ENCODE measurements at regions not wholly inside any gene's neighbourhood (a gene's known extent, or its start where the extent isn't known, plus 50 kb on each side); places are given as distances from the start of the nearest gene placed in this dataset.
A peak's percentile ranks its signal among the peaks of the same experiment; 100 is the strongest.

DNA sequence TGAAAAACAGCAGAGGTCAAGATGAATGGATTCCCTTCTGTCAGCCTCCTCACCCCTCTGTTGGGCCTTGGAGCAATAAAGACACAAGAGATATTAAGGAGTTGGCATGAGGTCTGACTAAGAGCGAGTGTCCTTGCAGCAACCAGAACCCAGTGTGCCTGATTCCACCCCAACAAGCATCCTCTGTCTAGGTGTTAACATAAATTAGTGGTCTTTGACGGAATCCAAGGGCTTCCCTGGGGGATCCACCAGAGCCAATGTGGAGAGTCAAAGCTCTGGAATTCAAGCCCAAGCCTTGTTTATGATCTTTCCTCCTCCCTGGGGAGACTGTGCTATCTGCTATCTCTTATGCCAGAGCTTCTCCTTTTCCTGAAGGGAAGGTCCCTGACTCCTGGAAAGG lies 128.1 kb upstream of the SMIM23 start:
- no peak for DNase-seq

DNA sequence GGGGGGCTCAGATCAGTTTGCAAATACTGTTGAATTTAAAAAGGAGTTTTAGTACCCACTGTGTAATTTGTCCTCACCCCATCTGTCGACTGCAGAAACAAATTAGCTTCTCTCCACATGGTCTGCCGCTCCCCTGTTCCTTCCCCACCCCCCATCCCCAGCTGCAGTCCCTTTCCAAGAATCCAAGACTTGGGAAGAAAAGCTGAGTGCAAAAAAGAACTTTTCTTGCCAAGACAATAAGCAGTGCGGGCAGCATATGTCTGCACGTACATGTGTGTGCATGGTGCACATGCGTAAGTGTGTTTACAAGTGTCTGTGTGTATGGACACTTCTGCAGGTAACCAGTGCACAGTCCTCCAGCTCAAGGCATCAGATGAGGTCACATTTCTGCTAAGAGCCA lies 125.7 kb upstream of the SMIM23 start:
- DNase-seq: no peak

GRCh38 chr5:171660434-171660833 lies 125.2 kb upstream of the SMIM23 start:
- peak in 1 of 2 donors; percentile 42 for DNase-seq

DNA sequence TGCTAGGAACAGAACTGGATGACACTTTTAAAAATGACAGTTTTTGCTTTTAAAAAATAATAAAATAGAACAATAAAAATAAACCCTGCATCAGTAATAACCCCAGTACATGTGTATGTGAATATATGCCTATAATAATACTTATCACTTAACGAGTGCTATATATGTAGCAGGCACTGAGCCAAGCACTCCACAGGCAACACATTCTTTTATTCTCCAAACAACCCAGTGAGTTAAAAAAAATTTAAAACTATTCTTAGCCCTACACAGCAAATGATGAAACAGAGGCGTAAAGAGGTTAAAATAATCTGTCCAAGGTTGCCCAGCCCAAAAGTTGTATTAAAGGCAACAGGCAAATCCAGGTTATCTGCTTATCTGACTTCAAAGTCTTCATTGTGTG lies 124.5 kb upstream of the SMIM23 start:
- no peak for DNase-seq

DNA sequence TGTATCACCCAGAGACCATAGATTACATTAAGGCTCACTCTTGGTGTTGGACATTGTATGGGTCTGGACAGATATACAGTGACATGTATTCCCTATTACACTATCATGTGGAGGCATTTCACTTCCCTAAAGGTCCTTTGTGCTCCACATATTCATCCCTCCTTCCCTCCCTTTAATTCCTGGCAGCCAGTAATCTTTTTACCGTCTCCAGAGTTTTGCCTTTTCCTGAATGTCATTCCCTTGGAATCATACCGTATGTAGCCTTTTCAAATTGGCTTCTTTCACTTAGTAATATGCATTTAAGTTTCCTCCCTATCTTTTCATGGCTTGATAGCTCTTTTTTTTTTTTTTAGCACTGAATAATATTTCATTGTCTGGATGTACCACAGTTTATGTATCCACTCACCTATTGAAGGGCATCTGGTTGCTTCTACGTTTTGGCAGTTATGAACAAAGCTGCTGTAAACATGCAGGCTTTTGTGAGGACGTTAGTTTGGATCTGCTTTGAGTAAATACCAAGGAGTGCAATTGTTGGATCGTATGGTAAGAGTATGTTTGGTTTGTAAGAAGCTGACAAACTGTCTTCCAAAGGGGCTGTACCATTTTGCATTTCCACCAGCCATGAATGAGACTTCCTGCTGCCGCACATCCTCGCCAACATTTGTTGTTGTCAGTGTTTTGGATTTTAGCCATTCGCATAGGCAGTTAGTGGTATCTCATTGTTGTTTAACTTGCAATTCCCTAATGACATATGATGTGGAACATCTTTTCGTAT lies 122.1 kb upstream of the SMIM23 start:
- DNase-seq: no peak

GRCh38 chr5:171664489-171664888 lies 121.1 kb upstream of the SMIM23 start:
- no peak for DNase-seq

DNA sequence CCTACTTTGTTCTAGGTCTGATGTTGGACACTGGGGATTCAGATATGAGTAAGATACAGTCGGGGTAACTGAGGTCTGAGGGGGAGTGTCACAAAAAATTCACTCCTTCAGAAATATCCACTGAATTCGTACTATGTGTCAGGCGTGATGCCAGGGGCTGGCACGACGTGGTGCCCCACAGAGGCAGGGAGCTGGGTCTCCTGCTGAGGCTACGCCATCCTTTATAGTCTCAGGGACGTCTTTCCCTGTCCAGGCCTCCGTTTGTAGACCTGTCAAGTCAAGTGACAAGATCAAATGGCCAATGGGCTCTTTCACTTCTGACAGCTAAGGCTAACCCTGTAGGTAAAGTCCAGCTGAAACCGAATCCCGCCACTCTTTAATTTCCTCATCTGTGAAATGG lies 118.8 kb upstream of the SMIM23 start:
- no peak for DNase-seq

DNA sequence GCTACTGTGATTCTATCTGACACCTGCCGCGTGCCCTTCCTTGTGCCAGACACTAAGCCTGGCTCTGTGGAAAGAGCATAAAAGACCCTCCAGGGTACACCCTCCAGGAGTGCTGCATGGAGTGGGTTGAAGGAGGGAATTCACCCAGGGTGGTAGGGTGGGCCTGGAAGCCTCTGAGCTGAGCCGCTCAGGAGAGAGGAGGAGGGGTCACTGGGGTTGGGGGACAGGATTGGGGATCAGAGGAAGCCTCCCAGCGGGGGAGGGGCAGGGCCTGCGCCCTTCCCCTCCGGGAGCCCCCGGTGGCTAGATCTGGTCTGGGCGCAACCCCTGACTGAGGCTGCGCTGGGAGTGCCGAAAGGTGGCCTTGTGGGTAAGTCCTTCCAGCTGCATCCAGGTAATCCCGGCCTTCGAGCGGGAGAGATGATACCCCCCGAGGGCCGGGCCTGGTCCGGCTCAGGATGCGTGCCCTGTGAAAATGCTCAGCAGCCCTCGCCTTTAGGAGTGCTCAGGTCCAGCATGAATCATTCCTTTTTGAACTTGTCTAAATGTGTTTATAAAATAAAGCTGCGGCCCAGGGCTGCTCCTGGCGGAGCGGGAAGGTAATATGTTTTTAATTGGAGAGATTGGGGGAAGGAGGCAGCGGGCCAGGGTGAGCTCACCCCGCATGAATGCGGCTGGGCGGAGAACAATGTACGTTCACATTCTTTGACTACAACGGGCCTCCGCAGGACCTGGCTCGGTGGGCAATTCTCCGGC lies 118.1 kb upstream of the SMIM23 start:
- no peak for DNase-seq

DNA sequence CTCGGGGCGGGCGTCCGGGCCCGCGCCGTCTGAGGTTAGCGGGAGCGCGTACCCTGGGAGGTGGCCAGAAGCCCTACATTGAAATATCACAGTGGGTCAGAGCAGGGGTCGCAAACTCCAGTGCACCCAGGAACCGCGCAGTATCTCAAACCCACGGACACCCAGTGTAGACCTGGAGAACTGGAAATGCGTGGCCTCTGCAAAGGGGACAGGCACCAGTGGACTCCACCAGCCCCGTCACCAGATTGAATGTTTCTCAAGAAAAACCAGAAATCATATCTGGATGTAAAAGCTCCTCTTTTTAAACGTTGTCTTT lies 117.6 kb upstream of the SMIM23 start:
- DNase-seq: no peak

DNA sequence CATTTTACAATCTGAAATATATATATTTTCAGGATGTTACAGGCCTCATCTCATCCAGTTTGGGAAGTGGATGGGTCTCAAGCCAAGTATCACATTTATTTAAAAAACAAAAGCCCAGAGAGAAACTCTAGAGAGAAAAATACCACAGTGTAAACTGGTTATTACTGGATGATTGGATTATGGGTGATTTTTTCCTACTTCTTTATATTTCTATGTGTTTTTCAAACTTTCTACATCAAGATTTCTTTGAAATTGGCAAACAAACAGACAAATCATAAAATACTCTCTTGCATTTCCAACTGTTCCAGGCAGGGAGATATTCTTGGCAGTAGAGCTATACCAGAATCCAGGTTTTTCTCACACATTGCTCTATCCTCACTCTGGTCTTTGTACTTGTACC lies 116.0 kb upstream of the SMIM23 start:
- DNase-seq: no peak

DNA sequence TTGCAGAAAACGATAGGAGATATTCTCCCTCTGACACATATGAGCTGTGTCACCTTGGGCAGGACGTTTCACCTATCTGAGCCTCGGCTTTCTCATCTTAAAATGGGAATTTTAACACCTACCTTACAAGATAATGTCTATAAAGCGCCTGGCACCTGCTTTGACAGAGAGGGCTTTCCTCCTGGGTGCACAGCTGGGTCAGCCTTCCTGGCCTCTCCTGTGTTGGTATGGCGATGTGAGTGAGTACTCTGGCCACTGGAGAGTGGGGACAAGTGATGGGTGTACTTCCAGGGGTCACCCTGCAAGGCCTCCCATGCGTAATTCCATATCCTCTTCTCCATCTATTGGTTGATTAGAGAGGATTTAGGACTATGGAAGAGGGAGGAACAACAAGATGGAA lies 113.1 kb upstream of the SMIM23 start:
- no peak for DNase-seq

GRCh38 chr5:171673328-171673727 lies 112.3 kb upstream of the SMIM23 start:
- DNase-seq: no peak

- no peak for DNase-seq
Observed at GRCh38 chr5:171673840-171674239, 111.8 kb upstream of the SMIM23 start.

GRCh38 chr5:171675511-171675910 lies 110.1 kb upstream of the SMIM23 start:
- DNase-seq: no peak

DNA sequence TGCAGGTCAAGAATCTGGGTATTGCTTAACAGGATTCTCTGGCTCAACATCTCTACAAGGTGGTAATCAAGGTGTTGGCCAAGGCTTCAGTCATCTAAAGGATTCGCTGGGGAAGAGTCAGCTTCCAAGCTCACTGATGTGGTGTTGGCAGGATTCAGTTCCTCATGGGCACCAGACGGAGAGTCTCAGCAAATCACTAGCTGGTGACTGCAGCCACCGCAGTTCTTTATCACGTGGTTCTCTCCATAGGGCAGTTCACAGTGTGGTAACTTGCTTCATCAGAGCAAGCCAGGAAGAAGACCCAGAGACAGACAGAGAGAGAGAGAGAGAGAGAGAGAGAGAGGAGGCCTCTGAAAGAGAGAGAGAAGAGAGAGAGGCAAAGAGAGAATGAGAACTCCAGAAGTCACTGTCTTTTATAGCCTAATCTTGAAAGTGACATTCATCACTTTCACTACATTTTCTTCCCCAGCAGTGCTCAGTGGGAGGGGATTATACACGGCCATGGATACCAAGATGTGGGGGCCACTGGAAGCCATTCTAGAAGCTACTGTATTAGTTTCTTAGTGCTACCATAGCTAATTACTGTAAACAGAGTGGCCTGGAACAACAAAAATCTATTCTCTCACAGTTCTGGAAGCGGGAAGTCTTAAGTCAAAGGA lies 109.2 kb upstream of the SMIM23 start:
- peak; percentile 76 to 86 for DNase-seq

- DNase-seq: no peak
Observed at GRCh38 chr5:171678646-171679045, 107.0 kb upstream of the SMIM23 start.

DNA sequence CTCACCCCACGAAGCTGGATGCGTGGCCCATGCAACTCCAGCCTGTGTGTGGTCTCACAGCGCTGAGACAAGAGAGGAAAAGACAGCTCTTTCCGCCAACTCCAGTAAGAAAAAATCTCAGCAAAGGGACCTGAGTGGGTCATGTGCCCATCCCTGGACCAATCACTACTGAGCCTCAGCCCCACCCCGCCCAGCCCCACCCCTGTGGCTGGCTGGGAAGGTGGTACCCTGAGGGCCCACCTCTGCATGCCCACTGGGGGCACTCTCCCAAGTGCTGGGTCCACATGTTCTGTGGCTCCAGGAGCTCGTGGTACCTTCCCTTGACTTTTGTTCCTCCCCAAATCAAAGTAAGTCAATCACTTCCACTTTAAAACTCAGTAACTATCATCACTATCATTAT lies 105.1 kb upstream of the SMIM23 start:
- no peak for DNase-seq

DNA sequence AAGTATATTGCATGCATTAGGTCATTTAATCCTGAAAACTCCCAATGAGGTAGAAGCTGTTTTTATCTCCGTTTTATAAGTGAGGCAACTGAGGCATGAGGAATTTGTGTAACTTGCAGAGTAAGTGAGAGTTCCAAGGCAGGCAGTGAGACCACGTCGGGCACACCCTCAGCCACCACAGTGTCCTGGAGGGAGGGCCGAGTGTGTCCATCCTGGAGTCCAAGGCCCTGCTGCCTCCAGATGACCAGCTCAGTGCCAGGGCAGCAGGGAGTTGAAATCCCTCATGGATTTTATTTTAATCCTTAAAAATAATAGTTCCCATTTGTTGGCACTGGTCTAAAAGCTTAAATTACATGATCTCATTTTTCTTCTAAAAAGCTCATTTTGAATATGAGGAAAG lies 104.6 kb upstream of the SMIM23 start:
- DNase-seq: no peak

- peak; percentile 71 to 89 for DNase-seq
Observed at GRCh38 chr5:171681677-171682076, 103.9 kb upstream of the SMIM23 start.

DNA sequence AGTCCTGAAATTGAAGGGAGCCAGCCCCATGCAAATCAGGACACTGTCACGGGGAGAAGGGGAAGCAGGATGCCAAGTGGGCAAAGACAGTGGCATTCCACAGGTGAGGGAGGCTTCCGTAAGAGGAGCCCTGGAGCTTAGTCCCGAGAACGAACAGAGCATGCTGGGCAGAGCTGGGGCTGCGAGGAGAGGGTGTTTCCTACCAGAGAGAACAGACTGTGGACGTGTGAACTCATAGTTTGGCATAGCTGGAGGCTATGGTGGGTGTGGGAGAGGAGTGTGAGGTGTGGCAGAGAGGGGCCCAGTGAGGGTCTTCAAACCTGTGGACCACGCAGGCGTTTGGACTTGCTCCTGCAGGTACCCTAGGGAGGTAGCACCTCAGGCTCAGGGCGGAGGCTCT lies 102.8 kb upstream of the SMIM23 start:
- DNase-seq: no peak

GRCh38 chr5:171684169-171684568 lies 101.4 kb upstream of the SMIM23 start:
- no peak for DNase-seq

DNA sequence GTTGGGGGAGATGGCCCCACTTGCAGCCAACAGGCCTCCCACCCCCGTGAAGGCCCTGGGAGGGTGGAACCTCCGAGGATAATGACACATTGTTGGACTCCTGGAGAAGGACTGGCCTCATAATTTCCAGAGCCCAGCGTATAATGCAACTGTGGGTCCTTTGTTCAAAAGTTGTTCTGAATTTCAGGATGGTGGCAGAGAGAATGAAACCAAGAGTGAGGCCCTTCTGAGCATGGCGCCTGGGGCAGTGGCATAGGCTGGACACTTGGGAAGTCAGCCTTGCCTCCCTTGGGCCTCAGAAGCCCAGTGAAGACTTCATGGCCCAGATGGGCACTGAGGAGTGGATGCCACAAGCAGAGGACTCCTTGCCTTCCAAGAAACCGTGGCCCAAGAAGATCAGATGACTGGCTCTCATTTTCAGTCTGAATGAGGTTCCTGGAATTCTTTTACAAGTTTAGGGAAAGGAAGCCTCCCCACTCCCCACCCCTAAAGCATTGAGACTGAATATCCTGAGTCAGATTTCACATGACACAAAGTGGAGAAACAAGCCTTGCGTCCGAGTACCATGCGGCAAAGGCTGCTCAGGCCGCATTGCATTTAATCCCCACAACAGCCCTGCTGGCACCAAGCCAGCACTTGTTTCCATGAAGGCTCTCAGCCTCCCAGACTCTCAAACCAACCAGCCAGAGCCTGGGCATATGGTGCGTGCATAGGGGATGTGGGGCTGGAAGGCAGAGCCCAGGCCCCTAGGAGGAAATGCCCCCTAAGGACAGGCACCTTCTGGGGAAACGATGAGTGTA lies 96.7 kb upstream of the SMIM23 start:
- DNase-seq: no peak

- DNase-seq: no peak
Observed at GRCh38 chr5:171689853-171690417, 95.7 kb upstream of the SMIM23 start.
